Gastrocnemius medialis (tissue), 4 donors: ENCODE measurements at regions not wholly inside any gene's neighbourhood (a gene's known extent, or its start where the extent isn't known, plus 50 kb on each side); places are given as distances from the start of the nearest gene placed in this dataset.

Experiments used
- ATAC-seq, 2 donors: fragments of 150-250 bp; one replicate each; pipeline ENCODE4 v1.9.1; 2016
- DNase-seq, 2 donors: peaks; one replicate each; pipeline ENCODE4 v3.0.0-alpha.2; 2019
- H3K27ac ChIP-seq, 4 donors: fragments of 200-600 bp; sonication (generic); 1 replicate in 1 of 4; 2 replicates in 3 of 4; pipeline ENCODE4 v1.5.1; 2016 to 2018; ENCODE audit warnings: mild to moderate bottlenecking in 2 of 4, moderate library complexity in 1 of 4
- H3K27me3 ChIP-seq, 3 donors: fragments of 200-600 bp; sonication (generic) in 2 of 3; 1 replicate in 1 of 3; 2 replicates in 2 of 3; pipeline versions ENCODE4 v1.5.1 to v1.6.0; 2016 to 2019; ENCODE audit warnings: mild to moderate bottlenecking in 1 of 3, moderate library complexity in 1 of 3
- H3K36me3 ChIP-seq, 2 donors: fragments of 200-600 bp; sonication (generic) in 1 of 2; one replicate each; pipeline ENCODE4 v1.5.1; 2017 to 2018
- H3K4me1 ChIP-seq, 2 donors: fragments of 200-600 bp; sonication (generic) in 1 of 2; one replicate each; pipeline ENCODE4 v1.5.1; 2016 to 2017; ENCODE audit warnings: mild to moderate bottlenecking in 2 of 2
- H3K4me3 ChIP-seq, 4 donors: fragments of 200-600 bp; sonication (generic) in 3 of 4; 1 replicate in 1 of 4; 2 replicates in 3 of 4; pipeline ENCODE4 v1.5.1; 2016 to 2019; ENCODE audit warnings: mild to moderate bottlenecking in 2 of 4
- H3K9me3 ChIP-seq, 3 donors: fragments of 200-600 bp; sonication (generic) in 2 of 3; 1 replicate in 1 of 3; 2 replicates in 2 of 3; pipeline ENCODE4 v1.5.1; 2016 to 2019
- CTCF ChIP-seq, 5 experiments: fragments of 450-650 bp in 3 of 5; fragments of 200-600 bp in 2 of 5; sonication (generic) in 2 of 5; IDR thresholded peaks in 4 of 5; conservative IDR thresholded peaks in 1 of 5; 1 replicate in 4 of 5; 2 replicates in 1 of 5; pipeline ENCODE4 v1.5.1; 2016 to 2019; ENCODE audit warnings: antibody characterized with exemption in 5 of 5, mild to moderate bottlenecking in 3 of 5, moderate library complexity in 3 of 5
- POLR2A ChIP-seq, 2 donors: fragments of 450-650 bp; IDR thresholded peaks; one replicate each; pipeline ENCODE4 v1.6.1; 2017; ENCODE audit warnings: antibody characterized with exemption in 2 of 2, mild to moderate bottlenecking in 2 of 2, moderate library complexity in 2 of 2
- in situ Hi-C, 4 donors: fragments of 200-750 bp; cut with MboI; loops; one replicate each; pipeline versions ENCODE4 v1.15.0 to v1.8.0; 2017; ENCODE audit warnings: low sequenced_read_pairs in 4 of 4
- intact Hi-C: fragments of 100-400 bp; cut with DNase I; formaldehyde crosslinking; loops from one replicate; pipeline ENCODE4 v1.15.1; 2023; ENCODE audit warnings: low total_unique reads

DNA sequence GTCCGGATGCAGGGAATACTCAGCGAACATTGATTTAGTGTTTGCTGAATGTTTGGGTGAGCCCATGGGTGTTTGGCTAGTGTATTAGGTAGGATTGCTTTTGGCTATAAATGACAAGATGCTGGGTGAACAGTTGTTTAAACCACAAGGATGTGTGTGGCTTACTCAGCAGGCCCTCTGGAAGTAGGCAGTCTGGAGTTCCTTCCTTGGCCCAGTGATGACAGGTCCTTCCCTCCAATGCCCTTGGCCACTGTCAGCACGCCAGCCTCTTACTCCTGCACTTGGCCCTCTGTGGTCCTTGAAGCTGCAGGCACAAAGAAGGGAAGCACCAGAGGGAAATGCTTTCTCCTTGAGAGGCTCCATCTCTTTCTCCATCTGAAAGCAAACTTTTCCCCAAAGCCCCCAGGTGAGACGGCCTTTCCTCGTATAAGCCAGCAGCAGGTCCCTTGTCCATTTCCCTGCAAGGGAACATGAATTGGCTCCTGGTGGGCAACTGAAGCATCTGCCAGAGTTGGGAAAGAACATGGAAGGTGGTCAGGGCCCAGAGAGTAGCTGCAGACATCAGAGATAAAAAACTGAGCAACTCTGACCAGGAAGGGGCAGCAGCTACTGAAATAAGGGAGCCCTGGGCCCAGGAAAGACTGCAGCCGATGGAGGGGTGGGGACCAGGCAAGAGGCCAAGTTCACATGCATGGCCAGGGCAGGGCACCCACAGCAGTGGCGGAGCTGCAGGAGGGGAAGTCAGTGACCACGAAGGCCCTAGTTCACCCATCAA lies 105.0 kb downstream of the TPRA1 start:
- H3K36me3 ChIP-seq, result no peaks in the 10 kb centered on the region
- ATAC-seq (no peak), DNase-seq (no peak)
- no peak overlapping the region for H3K27ac ChIP-seq
- no peaks in the 10 kb centered on the region for H3K27me3 ChIP-seq
- TF ChIP-seq POLR2A (IDR thresholded peaks at IDR 0.05) (no peak), CTCF (IDR thresholded peaks at IDR 0.05 in 4 of 5, conservative IDR thresholded peaks at IDR 0.05 in 1 of 5) (no peak)
- no peaks in the 10 kb centered on the region for H3K9me3 ChIP-seq
- in situ Hi-C loops (no loop called here), intact Hi-C loops (no loop called here)
- no peak overlapping the region for H3K4me3 ChIP-seq
- no peaks in the 10 kb centered on the region for H3K4me1 ChIP-seq

- TF ChIP-seq POLR2A (IDR thresholded peaks at IDR 0.05), result no peak
- TF ChIP-seq CTCF (IDR thresholded peaks at IDR 0.05 in 4 of 5, conservative IDR thresholded peaks at IDR 0.05 in 1 of 5), result no peak
These were observed 105.7 kb downstream of the TPRA1 start for GRCh38 chr3:127484601-127485388.

DNA sequence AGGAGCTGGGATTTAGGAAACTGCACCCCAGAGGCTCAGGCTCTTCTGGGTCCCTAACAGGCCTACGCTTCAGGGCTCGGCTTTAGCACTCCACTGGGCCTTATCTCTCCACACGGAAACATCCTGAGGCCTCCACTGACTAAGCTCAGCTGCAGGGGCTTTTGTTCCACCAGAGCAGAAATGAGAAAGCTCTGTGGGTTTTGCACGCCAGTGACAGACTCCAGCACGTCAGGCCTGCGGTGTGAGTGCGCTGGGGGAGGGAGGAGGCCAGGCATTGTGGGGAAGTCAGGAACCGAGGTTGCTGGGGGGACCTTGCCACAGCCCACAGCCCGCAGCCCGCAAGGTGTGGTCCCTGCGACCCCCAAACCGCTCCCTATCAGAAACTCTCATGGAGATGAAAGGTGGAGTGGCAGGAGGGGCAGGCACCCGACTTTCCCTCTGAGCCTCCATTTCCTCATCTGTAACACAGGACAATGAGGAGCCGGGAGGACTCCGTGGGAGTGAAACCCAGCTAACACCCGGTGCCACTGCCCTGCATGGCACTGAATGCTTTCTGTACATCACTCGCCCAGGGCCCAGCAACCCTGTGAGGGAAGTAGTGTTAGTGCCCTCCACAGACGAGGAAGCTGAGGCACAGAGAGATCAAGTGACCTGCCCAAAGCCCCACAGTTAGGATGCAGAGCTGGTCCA lies 106.5 kb downstream of the TPRA1 start:
- ATAC-seq (no peak), DNase-seq (no peak)
- Histone ChIP-seq H3K36me3 (no peaks in the 10 kb centered on the region), H3K27me3 (no peaks in the 10 kb centered on the region), H3K4me1 (no peaks in the 10 kb centered on the region), H3K4me3 (no peak overlapping the region), H3K9me3 (no peaks in the 10 kb centered on the region), H3K27ac (no peak overlapping the region)
- intact Hi-C loops, result no loop called here
- TF ChIP-seq CTCF (IDR thresholded peaks at IDR 0.05 in 4 of 5, conservative IDR thresholded peaks at IDR 0.05 in 1 of 5) (no peak), POLR2A (IDR thresholded peaks at IDR 0.05) (no peak)
- in situ Hi-C loops, result no loop called here

More at GRCh38 chr3:127484601-127485388, 105.7 kb downstream of the TPRA1 start:
- no peaks in the 10 kb centered on the region for H3K4me1 ChIP-seq
- intact Hi-C loops (no loop called here), in situ Hi-C loops (no loop called here)
- no peak overlapping the region for H3K4me3 ChIP-seq
- H3K9me3 ChIP-seq, result no peaks in the 10 kb centered on the region
- ATAC-seq (no peak), DNase-seq (no peak)
- H3K36me3 ChIP-seq, result no peaks in the 10 kb centered on the region
- no peak overlapping the region for H3K27ac ChIP-seq
- H3K27me3 ChIP-seq, result no peaks in the 10 kb centered on the region

DNA sequence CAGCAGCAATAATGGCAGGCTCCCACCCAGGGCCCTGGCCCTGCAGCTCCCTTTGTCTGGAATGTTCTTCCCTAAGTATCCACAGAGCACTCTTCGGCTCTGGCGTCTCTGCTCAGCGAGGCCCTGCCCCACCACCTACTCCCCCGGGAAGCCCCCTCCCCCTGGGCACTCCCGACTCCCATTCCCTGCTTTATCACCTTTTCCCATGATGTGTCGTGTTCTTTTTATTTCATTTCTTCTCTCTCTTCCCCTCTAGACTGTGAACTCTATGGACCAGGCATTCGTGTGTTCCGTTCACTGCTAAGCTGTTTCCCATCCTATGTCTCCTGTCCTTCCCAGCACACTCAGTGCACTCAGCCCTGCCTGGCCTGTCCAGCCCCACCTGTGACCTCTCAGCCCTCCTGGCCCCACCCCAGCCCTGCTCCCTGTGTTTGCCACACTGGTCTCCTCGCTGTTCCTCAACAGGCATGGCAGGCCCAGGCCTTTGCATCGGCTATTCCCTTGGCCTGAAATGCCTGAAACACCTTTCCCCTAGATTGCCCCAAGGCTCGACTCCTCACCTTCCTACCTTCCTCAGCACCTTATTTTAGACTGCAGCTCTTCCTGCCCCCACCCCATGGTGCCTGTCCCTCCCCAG lies 107.4 kb downstream of the TPRA1 start:
- DNase-seq (no peak), ATAC-seq (no peak)
- Histone ChIP-seq H3K9me3 (no peaks in the 10 kb centered on the region), H3K4me1 (no peaks in the 10 kb centered on the region), H3K4me3 (no peak overlapping the region), H3K27ac (no peak overlapping the region), H3K27me3 (no peaks in the 10 kb centered on the region), H3K36me3 (no peaks in the 10 kb centered on the region)
- in situ Hi-C loops, result no loop called here
- TF ChIP-seq POLR2A (IDR thresholded peaks at IDR 0.05), result no peak
- intact Hi-C loops, result no loop called here
